GM18499 (cell line): ENCODE measurements at regions not wholly inside any gene's neighbourhood (a gene's known extent, or its start where the extent isn't known, plus 50 kb on each side); places are given as distances from the start of the nearest gene placed in this dataset.

Source experiments
- ATAC-seq: cut with Tn5 transposase; IDR thresholded peaks from one replicate; pipeline ENCODE4 v1.9.1; 2021; ENCODE audit warnings: moderate number of reproducible peaks; ENCODE audit not compliant: insufficient read depth, unreplicated experiment

- no peak for ATAC-seq
Measured at GRCh38 chr19:29367791-29368222, 154.9 kb upstream of the UQCRFS1 start.

- no peak for ATAC-seq
Measured at GRCh38 chr19:29370276-29370675, 155.5 kb upstream of the VSTM2B start.

- ATAC-seq, result no peak
Measured at GRCh38 chr19:29371251-29372090, 154.3 kb upstream of the VSTM2B start.

- no peak for ATAC-seq
Measured at GRCh38 chr19:29372091-29372415, 153.7 kb upstream of the VSTM2B start.

DNA sequence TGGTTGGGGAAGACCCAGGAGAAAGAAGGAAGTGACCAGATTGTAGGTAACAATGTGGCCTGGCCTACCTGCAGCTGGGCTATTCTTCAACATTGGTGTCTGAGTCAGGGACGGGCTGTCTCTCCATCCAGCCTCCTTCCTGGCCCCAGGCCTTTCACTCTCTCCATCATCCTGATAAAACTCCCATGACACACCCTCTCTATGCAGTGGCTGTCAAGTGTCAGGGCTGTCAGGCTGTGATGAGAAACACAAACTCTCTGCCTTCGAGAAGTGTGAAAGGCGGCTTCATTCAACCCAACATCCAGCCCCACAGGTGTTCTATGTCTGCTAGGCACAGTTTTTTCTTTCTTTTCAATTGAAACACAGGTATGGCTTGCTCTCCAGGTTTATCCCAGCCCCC lies 153.3 kb upstream of the VSTM2B start:
- no peak for ATAC-seq

- ATAC-seq, result no peak
Measured at GRCh38 chr19:29372921-29373797, 152.6 kb upstream of the VSTM2B start.

DNA sequence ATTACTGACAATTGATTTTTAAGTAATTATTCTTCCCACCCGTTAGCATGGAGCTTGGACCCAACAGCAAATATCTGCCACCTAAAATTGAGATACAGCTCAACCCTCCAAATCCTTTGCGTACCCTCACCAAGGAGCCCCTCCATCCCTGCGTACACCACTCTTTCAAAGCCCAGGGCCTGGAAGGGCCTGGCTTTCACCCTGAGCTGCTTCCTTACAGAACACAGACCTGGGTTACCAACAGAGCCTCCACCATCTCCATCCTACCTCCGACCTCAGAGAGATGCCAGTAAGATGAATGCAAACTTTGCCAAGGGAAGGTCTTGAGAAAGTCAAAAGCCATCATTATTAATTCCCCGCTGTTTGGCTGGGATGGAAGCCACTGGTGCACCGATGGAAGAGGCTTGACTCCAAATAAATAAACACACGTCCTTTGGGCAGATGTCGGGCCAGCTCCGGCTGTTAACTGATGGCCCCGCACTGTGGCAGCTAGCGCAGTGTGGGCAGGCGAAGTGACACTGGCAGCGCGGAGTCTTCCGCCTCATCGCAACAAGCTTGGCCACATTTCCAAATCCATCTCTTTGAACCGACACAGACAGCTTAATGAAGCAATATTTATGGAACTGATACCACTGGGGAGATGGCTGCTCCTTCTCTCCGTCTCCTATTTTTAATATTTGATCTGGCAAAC lies 150.2 kb upstream of the VSTM2B start:
- no peak for ATAC-seq

DNA sequence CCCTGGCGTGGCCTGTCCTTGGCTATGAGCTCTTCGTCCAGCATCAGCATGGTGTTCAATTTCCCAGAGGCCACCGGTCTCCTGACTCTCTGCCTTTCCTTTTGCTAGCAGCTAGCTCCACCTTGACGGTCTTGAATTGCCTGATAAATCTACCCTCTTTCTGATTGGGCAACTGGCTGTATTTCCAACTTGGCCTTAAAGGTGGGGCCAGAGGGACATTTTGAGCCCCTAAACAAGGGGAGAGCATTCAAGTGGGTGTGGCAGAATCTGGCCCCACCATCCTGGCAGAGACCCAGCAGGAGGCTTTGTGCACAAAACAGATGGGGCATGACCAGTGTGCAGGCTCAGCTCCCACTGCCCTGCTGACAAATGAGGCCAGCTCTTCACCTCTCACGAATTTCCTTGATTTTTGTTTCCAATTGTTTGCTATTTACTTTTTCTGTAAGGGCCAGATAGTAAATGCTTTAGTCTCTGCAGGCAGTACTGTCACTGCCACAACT lies 148.9 kb upstream of the VSTM2B start:
- no peak for ATAC-seq

DNA sequence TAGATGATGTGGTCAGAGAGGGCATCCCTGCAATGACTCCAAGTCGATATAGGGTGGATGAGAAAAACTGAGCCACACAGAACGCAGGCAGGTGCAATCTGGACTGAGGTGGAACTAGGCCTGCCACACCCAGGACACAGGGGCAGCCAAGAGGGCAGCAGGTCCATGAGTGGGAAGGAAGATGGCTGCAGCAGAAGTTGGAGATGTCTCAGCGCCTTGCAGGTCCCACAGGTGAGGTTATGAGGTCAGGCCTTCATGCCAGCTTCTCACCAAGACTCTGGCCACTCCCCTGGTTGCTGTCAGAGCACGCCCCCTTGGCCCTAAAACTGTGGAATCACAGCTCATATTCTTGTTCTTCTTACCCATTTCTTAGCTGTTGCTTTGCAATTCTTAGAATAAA lies 147.7 kb upstream of the VSTM2B start:
- no peak for ATAC-seq

GRCh38 chr19:29378543-29379080 lies 147.2 kb upstream of the VSTM2B start:
- ATAC-seq, result no peak

DNA sequence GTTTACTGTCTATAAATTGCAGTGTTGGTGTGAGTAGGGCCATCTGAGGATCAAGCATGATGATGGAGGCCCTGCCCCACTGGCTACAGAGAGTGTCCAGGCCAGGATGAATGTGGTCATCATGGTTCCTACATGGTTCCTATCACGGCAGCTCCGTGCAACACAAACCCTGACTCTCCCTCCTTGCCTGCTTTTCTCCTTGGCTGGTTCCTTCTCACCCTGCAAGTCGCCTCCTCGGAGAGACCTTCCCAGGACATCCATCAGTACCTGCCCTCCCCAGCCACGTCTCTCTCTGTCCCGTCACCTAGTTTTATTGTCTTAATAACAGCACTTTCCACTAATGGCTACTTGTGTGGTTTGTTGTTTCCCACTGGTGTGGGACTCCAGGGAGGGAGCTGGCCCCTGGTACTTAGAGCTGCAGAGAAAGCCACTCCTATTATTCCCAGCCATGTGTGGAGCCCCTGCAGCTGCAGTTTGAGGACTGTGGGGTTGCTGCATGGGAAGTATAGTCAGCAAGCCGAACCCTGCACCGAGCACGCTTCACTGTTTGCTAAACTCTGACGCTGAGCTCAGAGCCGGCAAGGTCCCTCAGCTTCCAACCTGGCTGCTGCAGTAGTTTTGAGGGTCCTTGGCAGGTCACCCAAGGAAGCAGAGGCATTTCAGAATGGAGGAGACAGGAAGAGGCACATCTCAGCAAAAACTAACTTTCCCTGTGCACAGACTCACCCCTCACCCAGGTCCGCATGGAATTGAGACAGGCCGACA lies 146.4 kb upstream of the VSTM2B start:
- ATAC-seq, result no peak

DNA sequence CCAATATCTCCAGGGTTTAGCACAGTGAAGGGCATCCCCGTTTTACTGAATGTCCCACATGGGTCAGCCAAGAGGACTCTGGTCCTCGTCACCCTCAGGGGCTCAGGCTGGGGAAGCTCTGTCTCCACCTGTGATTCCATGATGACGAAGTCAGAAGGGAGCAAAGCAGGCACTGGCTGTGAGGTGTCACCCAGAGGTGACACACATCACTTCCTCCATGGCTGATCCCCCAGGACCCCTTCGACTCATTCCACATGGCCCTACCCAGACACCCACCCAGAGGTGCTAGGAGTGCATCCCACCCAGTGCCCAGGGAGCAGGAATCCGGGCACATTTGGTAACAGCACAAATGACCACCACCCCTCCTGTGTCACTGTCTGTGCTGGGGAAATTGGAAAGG lies 145.2 kb upstream of the VSTM2B start:
- no peak for ATAC-seq

DNA sequence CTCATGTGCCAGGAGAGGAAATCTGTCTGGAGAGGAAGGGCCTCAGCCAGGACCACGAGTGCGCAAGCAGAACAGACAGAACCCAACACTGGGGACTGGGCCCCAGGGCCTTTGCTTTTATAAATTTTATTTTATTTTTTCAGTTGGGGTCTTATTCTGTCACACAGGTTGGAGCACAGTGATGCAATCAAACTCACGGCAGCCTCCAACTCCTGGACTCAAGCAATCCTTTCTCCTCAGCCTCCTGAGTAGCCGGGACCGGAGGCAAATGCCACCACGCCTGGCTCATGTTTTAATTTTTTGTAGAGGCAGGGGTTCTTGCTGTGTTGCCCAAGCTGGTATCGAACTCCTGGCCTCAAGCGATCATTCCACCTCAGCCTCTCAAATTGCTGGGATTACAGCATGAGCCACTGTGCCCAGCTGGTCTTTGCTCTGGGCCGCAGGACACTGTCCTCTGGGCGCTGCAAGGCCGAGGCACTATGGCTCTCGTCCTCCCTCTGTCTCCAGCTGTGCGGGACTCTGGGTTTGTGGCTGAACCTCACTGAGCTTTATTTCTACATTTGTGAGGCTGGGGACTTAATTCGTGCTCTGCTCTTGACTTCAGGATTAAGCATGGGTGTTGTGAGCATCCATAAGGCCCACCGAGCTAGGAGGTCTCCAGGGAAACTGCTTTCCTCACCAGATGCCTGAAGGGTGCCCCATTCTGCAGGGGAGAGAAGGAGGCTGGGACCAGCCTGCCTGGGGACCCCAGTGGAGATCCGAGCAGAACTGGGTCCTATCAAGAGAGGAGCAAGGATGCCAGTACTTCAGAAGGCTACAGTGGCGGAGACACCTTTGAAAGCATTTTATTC lies 144.2 kb upstream of the VSTM2B start:
- no peak for ATAC-seq

GRCh38 chr19:29383696-29384095 lies 142.1 kb upstream of the VSTM2B start:
- no peak for ATAC-seq

DNA sequence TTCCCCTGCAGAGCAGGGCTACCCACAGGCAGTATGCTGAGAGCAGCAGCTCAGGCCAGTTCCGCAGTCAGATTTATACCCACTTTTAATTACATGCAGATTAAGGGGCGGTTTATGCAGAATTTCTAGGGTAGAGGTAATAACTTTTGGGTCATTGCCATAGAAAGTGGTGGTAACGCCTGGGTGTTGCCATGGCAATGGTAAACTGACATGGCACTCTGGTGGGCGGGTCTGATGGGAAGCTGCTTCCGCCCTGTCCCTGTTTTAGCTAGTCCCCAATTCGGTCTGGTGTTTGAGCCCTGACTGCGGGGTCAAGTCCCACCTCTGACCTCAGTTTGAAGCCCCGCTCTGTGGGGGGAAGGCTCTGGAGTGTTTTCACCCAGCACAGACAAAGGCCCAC lies 141.1 kb upstream of the VSTM2B start:
- no peak for ATAC-seq

- ATAC-seq, result no peak
Measured at GRCh38 chr19:29385191-29385795, 140.5 kb upstream of the VSTM2B start.

DNA sequence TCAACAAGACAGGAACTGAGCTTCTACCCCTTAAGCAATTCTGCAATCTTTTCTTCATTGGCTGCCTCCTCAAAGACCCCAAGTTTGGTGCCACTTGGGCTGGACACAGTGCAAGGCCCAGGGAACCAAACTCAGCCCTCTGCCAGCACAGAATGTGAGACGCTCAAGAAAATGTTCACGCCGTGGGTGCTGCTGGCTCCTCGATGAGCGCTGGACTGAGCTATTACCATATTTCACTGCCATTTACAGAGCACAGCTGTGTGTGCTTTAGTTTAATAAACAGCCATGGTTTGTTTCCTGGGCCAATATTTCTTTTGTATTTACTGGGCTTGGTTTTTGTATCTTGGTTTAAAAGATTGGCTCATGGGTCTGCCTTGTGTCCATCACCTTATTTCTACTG lies 138.8 kb upstream of the VSTM2B start:
- no peak for ATAC-seq

GRCh38 chr19:29387586-29387985 lies 138.2 kb upstream of the VSTM2B start:
- ATAC-seq, result no peak

DNA sequence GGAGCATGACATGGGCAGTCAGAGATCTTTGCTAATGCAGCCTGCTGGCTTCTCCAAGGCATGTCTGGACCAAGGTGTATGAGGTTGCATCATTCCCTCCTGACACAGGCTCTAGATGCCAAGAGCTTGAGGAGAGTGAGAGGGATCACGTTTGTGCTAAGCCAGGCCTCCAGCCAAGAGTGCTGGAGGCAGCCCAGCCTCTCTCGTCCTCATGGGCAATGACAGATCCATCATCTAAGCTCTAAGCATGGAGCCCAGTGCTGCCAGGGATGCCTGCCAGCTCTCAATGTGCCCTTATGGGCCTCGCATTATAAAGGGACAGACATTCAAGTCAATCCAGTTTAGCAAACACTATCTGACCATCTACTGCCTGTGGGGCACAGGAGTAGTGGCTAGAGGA lies 136.3 kb upstream of the VSTM2B start:
- no peak for ATAC-seq
